Progenitor cell of endocrine pancreas (in vitro differentiated cells): ENCODE measurements at regions not wholly inside any gene's neighbourhood (a gene's known extent, or its start where the extent isn't known, plus 50 kb on each side); places are given as distances from the start of the nearest gene placed in this dataset.
"Not testable (repeated sequence)": the region's sequence is repeated elsewhere in the genome, so short reads cannot be mapped to it uniquely, and the experiment has no call there.

Experiments used
- DNase-seq: peaks from one replicate; pipeline ENCODE4 v3.0.0; 2021; ENCODE audit warnings: low spot score; ENCODE audit not compliant: unreplicated experiment
- H3K27ac Mint-ChIP-seq: 2 replicates; pipeline ENCODE4 v1.8.0; 2021; ENCODE audit warnings: mild to moderate bottlenecking, moderate library complexity, mixed read lengths
- H3K27me3 Mint-ChIP-seq: 2 replicates; pipeline ENCODE4 v1.8.0; 2021; ENCODE audit warnings: mixed read lengths
- H3K36me3 Mint-ChIP-seq: 2 replicates; pipeline ENCODE4 v1.8.0; 2022; ENCODE audit warnings: mixed read lengths; ENCODE audit not compliant: insufficient read depth
- H3K4me1 Mint-ChIP-seq: 2 replicates; pipeline ENCODE4 v1.8.0; 2021; ENCODE audit warnings: low read depth, mixed read lengths
- H3K4me3 Mint-ChIP-seq: 2 replicates; pipeline ENCODE4 v1.8.0; 2021; ENCODE audit warnings: low read depth, mild to moderate bottlenecking, moderate library complexity, mixed read lengths
- H3K9me3 Mint-ChIP-seq: 2 replicates; pipeline ENCODE4 v1.8.0; 2021; ENCODE audit warnings: low read depth, mixed read lengths
- TF ChIP-seq, protein P1 (sequence below): fragments of 200-600 bp; sonication (generic); IDR thresholded peaks from one replicate; pipeline ENCODE4 v1.5.0; 2021; ENCODE audit warnings: antibody characterized with exemption, mild to moderate bottlenecking; ENCODE audit not compliant: unreplicated experiment

DNA sequence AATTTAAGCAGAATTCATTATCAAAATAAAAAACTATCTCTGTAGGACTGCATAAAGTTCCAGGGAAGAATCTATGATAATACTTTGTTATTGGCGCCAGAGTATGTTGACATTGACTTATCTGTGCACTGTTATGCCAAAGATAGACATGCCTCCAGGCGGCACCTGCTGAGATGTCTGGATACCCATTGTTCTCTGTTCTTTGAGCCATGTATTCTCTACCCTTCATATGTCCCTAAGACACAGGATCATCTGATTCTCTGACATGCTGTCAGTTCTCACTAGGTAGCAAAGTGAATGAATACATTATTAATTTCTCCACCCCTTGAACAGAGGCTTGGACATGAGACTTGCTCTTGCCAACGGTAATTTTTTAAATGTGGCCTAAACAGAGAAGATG lies 517.8 kb upstream of the SLITRK5 start:
- H3K4me1 Mint-ChIP-seq, result no peaks in the 10 kb centered on the region
- H3K27me3 Mint-ChIP-seq, result no peaks in the 10 kb centered on the region
- H3K4me3 Mint-ChIP-seq, result no peak overlapping the region
- no peaks in the 10 kb centered on the region for H3K36me3 Mint-ChIP-seq
- H3K27ac Mint-ChIP-seq, result no peak overlapping the region
- peaks cover 8% of the 10 kb centered on the region for H3K9me3 Mint-ChIP-seq
- DNase-seq, result no peak
- TF ChIP-seq, protein P1, sequence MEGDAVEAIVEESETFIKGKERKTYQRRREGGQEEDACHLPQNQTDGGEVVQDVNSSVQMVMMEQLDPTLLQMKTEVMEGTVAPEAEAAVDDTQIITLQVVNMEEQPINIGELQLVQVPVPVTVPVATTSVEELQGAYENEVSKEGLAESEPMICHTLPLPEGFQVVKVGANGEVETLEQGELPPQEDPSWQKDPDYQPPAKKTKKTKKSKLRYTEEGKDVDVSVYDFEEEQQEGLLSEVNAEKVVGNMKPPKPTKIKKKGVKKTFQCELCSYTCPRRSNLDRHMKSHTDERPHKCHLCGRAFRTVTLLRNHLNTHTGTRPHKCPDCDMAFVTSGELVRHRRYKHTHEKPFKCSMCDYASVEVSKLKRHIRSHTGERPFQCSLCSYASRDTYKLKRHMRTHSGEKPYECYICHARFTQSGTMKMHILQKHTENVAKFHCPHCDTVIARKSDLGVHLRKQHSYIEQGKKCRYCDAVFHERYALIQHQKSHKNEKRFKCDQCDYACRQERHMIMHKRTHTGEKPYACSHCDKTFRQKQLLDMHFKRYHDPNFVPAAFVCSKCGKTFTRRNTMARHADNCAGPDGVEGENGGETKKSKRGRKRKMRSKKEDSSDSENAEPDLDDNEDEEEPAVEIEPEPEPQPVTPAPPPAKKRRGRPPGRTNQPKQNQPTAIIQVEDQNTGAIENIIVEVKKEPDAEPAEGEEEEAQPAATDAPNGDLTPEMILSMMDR, result no peak

DNA sequence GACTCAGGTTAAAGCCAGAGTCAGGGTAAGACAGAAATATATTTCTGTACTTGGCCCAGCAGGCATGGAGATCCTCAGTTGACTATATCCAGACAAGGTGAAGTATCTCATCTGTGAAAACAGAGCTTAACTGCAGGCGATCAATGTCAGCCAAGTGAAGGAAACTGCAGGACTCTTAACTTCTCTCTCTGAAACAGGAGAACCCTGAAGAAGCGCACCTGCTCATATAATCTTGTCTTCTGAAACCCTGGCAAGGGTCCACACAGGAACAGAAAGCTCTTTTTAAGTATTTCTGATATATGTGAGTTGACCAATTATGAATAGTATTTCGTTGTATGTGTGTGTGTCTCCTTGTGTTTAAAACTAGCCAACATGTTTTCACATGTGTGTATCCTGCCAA lies 504.8 kb upstream of the SLITRK5 start:
- TF ChIP-seq, protein P1, result no peak
- DNase-seq, result no peak
- no peak overlapping the region for H3K4me3 Mint-ChIP-seq
- peaks cover 10% of the 10 kb centered on the region for H3K9me3 Mint-ChIP-seq
- no peaks in the 10 kb centered on the region for H3K4me1 Mint-ChIP-seq
- no peak overlapping the region for H3K27ac Mint-ChIP-seq
- no peaks in the 10 kb centered on the region for H3K36me3 Mint-ChIP-seq
- no peaks in the 10 kb centered on the region for H3K27me3 Mint-ChIP-seq

DNA sequence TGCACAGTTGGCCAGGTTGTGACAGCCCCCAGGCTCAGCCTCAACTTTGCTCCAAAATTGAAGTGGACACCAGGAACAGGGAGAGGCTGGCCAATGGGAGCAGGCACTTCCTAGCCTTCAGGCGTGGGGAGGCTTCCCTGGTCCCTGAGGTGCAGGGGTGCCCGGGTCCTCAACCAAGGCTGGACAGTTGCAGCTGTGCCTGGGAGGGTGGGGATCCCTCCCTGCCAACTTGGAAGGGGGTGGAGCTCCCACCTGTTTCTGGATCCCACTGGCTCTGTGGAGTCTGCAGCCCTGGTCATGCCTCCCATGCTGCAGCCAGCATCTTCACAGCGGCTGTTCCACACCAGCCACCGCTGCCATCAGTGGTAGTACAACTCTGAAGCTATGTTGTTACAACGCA lies 502.8 kb upstream of the SLITRK5 start:
- Mint-ChIP-seq H3K4me3 (no peak overlapping the region), H3K27me3 (no peaks in the 10 kb centered on the region), H3K27ac (no peak overlapping the region), H3K4me1 (no peaks in the 10 kb centered on the region), H3K36me3 (no peaks in the 10 kb centered on the region), H3K9me3 (no peaks in the 10 kb centered on the region)
- no peak for DNase-seq
- TF ChIP-seq, protein P1, result no peak

DNA sequence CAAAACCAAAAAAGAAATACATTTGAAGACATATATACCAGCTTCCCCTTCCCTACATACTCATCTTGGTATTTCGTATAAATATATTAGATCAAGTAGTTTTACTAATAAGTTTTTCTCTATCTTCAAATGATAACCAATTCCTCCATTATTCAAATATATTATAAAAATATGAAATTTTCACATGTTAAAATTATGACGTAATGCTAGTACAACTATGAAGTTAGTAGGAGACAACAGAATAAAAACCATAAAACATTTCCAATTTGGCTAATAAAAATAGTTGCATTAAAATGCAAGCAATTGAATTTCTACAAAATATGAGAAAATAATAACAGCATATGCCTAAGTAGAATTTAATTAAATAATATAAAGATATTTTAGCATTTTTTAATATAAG lies 501.8 kb upstream of the SLITRK5 start:
- TF ChIP-seq, protein P1, result no peak
- DNase-seq, result no peak
- H3K27ac Mint-ChIP-seq, result no peak overlapping the region
- no peaks in the 10 kb centered on the region for H3K4me1 Mint-ChIP-seq
- no peaks in the 10 kb centered on the region for H3K9me3 Mint-ChIP-seq
- H3K4me3 Mint-ChIP-seq, result no peak overlapping the region
- no peaks in the 10 kb centered on the region for H3K27me3 Mint-ChIP-seq
- no peaks in the 10 kb centered on the region for H3K36me3 Mint-ChIP-seq

DNA sequence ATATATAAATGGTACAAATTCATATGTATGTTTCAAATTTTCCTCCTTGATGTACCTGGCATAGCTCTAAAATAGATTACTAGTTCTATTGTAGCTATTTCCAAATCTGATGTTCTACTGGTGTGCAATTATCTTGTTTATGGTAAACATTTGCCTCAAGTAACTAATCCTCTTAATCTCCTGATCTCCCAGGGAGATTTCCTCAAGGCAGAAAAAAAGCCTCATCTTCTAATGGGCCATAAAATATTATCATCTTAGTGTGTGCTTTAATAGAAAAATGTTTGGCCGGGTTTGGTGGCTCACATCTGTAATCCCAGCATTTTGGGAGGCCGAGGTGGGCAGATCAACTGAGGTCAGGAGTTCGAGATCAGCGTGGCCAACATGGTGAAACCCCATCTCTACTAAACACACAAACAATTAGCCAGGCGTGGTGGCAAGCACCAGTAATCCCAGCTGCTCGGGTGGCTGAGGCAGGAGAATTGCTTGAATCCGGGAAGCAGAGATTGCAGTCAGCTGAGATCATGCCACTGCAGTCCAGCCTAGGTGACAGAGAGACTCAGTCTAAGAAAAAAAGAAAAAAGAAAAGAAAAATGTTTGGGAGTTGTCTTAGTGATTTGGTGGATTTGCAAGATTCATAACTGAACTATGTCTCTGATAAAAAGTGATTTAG lies 498.9 kb upstream of the SLITRK5 start:
- Mint-ChIP-seq H3K9me3 (no peaks in the 10 kb centered on the region), H3K4me3 (no peak overlapping the region), H3K36me3 (no peaks in the 10 kb centered on the region), H3K27ac (peak overlapping the region; percentile 50), H3K27me3 (no peaks in the 10 kb centered on the region), H3K4me1 (no peaks in the 10 kb centered on the region)
- TF ChIP-seq, protein P1, result no peak
- DNase-seq, result no peak

DNA sequence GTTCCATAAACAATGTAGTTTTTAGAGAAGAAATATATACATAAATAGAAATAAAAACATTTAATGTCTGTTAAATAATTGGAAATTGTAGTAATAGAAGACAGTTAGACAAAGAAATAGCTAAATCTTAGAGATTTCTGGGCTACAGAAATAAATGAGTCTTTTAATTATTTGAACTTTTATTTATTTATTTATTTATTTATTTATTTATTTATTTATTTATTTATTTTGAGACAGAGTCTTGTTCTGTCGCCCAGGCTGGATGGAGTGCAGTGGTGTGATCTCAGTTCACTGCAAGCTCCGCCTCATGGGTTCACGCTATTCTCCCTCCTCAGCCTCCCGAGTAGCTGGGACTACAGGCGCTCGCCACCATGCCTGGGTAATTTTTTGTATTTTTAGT lies 486.0 kb upstream of the SLITRK5 start:
- not testable (repeated sequence) for H3K27me3 Mint-ChIP-seq, H3K4me1 Mint-ChIP-seq, DNase-seq, H3K36me3 Mint-ChIP-seq, H3K9me3 Mint-ChIP-seq, H3K27ac Mint-ChIP-seq, H3K4me3 Mint-ChIP-seq

DNA sequence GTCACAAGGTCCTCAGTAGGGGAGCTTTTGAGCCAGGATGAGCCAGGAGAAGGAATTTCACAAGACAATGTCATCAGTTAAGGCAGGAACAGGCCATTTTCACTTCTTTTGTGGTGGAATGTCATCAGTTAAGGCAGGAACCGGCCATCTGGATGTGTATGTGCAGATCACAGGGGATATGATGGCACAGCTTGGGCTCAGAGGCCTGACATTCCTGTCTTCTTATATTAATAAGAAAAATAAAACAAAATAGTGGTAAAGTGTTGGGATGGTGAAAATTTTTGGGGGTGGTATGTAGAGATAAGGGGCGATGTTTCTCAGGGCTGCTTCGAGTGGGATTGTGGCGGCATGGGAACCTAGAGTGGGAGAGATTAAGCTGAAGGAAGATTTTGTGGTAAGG lies 484.5 kb upstream of the SLITRK5 start:
- not testable (repeated sequence) for H3K4me1 Mint-ChIP-seq, DNase-seq, H3K27ac Mint-ChIP-seq

DNA sequence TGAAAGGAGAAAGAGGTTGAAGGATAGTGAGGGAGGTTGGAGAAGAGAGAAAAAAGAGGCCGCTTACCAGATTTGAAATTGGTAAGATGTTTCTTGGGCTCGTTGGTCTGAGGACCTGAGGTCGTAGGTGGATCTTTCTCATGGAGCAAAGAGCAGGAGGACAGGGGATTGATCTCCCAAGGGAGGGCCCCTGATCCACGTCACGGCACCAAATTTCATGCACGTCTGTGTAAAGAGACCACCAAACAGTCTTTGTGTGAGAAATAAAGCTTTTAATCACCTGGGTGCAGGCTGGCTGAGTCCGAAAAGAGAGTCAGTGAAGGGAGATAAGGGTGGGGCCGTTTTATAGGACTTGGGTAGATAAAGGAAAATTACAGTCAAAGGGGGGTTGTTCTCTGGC lies 479.7 kb upstream of the SLITRK5 start:
- H3K27ac Mint-ChIP-seq, result not testable (repeated sequence)

More for the DNA sequence above, 484.5 kb upstream of the SLITRK5 start:
- H3K4me3 Mint-ChIP-seq, H3K27me3 Mint-ChIP-seq, H3K9me3 Mint-ChIP-seq, H3K36me3 Mint-ChIP-seq: not testable (repeated sequence)

More for the DNA sequence above, 479.7 kb upstream of the SLITRK5 start:
- DNase-seq, H3K4me1 Mint-ChIP-seq, H3K4me3 Mint-ChIP-seq, H3K27me3 Mint-ChIP-seq, H3K36me3 Mint-ChIP-seq, H3K9me3 Mint-ChIP-seq: not testable (repeated sequence)
